ENCODE measurements at regions not wholly inside any gene's neighbourhood (a gene's known extent, or its start where the extent isn't known, plus 50 kb on each side); places are given as distances from the start of the nearest gene placed in this dataset.

DNA sequence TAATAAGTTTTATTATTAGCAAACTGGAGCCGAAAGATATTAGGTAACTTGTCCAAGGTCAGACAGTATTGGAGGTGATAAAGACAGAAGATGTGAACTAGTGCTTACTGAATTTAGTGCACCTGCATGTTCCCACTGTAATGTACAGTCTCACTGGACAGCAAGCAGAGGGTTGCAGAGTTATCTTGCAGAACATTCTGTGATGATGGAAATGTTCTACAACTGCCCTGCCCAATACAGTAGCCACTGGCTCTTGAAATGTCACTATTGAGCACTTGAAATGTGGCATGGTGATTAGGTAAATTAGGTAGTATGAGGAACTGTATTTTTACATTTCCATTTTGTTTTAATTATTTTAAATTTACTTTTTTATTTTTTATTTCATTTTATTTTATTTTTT, 356.6 kb downstream of the EPHA4 start:
- DNase-seq (ENCODE audit: low spot score): no peak

DNA sequence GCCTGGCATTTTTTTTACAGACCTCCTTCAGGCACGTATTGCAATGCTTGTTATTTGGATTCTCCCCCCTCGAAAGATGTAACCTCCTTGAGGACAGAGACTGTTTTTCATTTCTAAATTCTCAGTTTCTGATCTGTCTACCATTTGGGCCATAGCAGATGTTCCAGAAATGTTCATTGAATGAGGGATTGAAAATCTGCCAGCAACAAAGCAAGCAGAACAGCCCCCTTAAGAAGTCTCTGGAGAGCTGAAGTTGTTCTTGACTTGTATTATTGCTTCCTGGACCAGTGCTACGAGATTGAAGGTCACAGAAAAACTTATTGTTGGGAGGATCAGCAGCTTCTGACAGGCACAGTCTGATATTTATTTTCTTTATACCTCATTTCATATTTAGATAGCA, 355.5 kb downstream of the EPHA4 start:
- DNase-seq (ENCODE audit: low spot score): no peak

- no peak for DNase-seq (ENCODE audit: low spot score)
Observed at GRCh38 chr2:221225752-221226151, 346.4 kb downstream of the EPHA4 start.

GRCh38 chr2:221228214-221228769, 343.8 kb downstream of the EPHA4 start:
- no peak for DNase-seq (ENCODE audit: low spot score)

- DNase-seq (ENCODE audit: low spot score): no peak
Observed at GRCh38 chr2:221229099-221229498, 343.0 kb downstream of the EPHA4 start.

- no peak for DNase-seq (ENCODE audit: low spot score)
Observed at GRCh38 chr2:221231511-221231910, 340.6 kb downstream of the EPHA4 start.

DNA sequence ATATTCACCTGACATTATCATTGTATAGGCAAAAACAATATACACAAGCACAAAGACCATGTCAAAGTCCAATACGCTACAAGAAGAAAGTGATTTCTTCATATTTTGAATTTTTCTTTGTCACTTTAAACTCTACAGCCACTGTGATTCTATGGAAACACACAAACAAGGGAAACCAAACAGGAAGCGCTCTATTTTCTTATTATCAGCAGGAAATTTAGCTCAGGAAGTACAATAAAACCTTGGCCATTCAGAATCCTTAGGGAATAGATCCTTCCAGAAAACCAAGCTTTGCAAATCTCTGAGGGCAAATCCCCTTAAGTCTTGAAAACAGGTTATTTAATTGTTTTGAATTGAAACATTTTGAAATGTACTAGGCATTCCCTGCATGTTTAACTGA, 336.2 kb downstream of the EPHA4 start:
- DNase-seq (ENCODE audit: low spot score): no peak

- no peak for DNase-seq (ENCODE audit: low spot score)
Observed at GRCh38 chr2:221241072-221241471, 331.0 kb downstream of the EPHA4 start.

- no peak for DNase-seq (ENCODE audit: low spot score)
Observed at GRCh38 chr2:221243771-221244170, 328.3 kb downstream of the EPHA4 start.

DNA sequence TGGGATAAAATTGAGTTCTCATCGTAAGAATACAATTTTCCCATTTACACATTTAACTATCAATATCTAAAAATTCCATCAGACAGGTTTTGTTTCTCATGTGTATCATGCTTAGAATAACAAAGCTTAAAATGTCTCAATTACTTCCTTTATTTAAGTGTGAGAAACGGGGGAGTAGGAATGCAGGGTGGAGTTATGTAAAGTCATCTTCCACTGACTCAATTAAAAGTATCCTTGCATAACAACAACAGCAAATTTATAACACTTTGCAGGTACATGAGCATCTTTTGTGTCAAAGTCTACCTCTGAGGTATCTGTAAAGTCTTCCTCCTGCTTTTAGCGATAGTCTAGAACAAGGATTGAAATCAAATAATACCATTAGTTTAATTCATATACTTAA, 327.1 kb downstream of the EPHA4 start:
- no peak for DNase-seq (ENCODE audit: low spot score)

- no peak for DNase-seq (ENCODE audit: low spot score)
Observed at GRCh38 chr2:221245772-221246171, 326.3 kb downstream of the EPHA4 start.

DNA sequence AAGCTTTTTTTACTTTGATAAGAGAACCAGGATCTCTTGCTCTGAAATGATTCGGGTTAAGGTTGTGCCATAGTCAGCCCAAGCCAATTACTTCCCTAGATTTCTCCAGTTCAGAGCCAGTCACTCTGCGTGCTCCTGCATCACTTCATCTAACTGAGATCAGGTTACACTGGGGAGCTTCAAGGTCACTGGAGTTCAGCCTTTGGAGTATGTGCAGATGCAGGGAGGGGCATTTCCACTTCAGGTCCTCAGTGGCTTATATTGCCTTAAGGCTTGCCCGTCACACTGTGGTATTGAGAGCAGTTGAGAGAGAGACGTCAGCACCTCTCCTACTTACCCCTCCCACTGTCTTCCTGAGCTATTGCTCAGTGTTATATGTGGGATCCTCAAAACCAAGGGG, 317.8 kb downstream of the EPHA4 start:
- no peak for DNase-seq (ENCODE audit: low spot score)

DNA sequence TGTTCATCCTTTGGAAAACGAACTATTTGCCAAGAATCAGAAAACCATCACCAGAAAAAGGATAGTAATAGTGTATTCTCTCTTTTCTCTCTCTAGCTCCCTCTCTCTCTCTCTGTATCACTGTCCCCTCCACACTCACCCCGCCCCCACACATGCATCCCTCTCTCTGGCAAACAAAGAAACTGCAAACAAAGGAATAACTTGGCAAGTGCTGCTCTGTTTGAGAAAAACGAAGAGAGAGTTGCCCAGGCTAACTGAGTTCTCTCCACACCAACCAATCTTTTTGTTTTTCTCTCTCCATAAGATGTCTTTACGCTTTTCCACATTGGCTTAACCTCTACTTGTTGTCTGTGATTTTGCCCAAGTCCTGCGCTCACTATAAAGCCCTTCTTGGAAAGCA, 316.2 kb downstream of the EPHA4 start:
- no peak for DNase-seq (ENCODE audit: low spot score)

DNA sequence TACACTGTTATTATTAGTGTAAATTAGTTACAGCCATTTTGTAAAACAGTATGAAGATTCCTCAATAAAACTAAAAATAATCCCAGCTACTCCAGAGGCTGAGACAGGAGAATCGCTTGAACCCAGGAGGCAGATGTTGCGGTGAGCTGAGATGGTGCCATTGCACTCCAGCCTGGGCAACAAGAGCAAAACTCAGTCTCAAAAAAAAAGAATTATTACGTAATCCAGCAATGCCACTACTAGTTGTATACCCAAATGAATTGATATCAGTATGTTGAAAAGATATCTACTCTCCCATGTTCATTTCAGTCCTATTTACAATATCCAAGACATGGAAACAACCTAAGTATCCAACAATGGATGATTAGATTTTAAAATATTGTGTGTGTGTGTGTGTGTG, 313.6 kb downstream of the EPHA4 start:
- no peak for DNase-seq (ENCODE audit: low spot score)

GRCh38 chr2:221262651-221263050, 309.5 kb downstream of the EPHA4 start:
- DNase-seq (ENCODE audit: low spot score): no peak

GRCh38 chr2:221263573-221263972, 308.5 kb downstream of the EPHA4 start:
- no peak for DNase-seq (ENCODE audit: low spot score)

DNA sequence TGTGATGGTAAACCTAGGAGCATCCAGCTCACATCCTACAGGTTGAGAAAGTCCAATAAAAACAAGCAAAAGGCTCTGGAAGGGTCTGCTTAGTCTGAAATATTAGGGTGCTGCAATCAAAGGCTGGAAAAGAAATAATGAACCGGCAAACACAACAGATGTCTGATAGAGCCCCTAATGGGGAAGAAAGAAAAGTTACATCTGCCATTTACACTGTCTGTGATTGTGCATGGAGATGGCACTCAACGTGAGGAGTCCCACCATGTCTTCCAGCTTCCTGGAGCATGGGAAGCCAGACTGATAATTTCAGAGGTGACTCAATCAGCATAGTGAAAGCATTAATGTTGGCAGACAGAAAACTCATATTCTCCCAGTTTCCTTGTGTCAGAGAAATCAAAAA, 307.8 kb downstream of the EPHA4 start:
- DNase-seq (ENCODE audit: low spot score): no peak

GRCh38 chr2:221267773-221268425, 304.2 kb downstream of the EPHA4 start:
- DNase-seq (ENCODE audit: low spot score): no peak

- DNase-seq (ENCODE audit: low spot score): no peak
Observed at GRCh38 chr2:221268631-221269030, 303.5 kb downstream of the EPHA4 start.

DNA sequence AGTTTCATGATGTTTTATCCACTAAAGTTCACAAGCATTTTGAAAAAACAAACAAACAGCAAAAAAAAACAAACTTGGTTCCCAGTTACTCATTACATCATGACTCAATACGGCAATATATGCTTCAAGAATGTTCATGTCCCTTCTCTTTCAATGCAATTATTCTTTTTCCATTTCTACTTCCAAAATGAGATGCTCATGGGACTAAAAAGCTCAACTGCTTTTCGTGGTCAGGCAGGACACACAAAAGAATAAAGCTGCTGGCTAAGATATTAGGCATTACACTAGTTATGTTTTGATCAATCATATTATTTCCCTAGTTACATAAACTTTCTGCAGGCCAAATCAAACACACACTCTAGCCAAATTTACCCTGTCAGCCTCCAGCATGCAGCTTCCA, 301.3 kb downstream of the EPHA4 start:
- no peak for DNase-seq (ENCODE audit: low spot score)

DNA sequence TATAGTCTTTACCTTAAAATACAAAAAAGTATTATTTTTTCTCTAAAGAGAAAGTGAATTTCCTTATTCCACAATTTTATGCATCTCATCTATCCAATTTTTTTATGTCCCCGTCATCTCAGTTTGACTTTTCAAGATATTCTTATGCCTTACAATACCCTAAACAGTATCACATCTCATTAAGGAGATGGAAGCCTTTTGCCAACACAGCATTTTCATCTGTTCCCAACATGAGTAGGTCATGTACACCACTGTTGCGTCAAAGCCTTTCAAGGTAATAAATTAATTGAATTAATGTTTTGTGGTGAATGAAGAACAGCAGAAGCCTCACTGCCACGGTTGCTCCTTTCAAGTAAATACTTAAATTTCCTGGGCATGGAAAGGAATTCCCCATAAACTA, 299.4 kb downstream of the EPHA4 start:
- no peak for DNase-seq (ENCODE audit: low spot score)

DNA sequence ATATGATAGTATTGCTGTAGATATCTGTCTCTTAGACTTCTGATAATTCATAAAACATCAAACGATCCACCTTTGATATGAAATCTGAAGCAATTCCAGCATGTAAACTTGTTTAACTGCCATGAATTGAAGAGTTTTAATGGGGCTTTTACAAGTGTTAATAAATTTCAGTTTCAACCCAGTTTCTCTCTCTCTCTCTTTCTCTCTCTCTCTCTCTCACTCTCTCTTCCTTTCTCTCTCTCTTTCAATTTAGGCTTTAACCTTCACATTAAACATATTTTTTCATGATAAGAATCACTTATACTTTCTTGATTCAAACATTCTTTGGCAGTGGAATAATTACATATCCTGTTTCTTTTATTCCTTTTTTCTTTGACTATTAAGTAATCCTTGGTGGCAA, 296.1 kb downstream of the EPHA4 start:
- DNase-seq (ENCODE audit: low spot score): no peak

DNA sequence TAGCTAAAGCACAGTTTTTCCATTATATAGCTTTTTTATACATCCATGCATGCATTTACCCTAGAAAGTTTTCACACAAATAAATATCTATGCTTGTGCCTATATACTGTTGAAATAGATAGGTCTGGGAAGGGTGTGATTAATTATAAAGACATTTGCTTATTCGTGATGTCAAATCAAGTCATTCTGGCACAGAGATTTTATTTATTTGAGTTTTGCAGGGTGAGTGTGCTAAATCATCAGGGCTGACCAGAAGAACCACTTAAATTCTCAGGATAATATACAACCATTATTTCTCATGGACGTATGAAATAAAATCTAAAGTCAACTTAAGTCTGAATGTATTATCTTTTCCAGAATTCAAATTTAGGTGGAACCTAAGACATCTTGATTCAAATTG, 295.5 kb downstream of the EPHA4 start:
- no peak for DNase-seq (ENCODE audit: low spot score)

DNA sequence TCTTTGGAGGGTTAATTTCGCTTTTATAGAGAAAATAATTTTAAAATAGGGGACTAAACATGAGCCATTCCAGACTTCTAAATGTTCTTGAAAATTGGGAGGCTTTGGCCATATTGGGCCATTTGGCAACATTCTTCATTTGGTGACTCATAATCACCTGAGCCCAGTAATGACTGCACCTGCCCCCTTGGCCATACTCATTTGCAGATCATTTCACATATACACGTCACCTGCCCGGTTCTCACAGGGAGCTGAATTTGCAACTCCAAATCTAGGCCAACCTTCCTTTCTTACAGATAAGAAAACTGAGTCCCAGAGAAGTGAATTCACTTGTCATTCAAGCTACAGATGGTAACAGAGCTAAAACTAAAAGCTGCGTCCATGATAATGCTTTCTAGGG, 289.7 kb downstream of the EPHA4 start:
- DNase-seq (ENCODE audit: low spot score): no peak

Measured in CD4-positive, alpha-beta T cell treated with Interleukin-6 at 100 ng/mL for 8 hours (primary cell).